ENCODE measurements at regions not wholly inside any gene's neighbourhood (a gene's known extent, or its start where the extent isn't known, plus 50 kb on each side); places are given as distances from the start of the nearest gene placed in this dataset.
"Not testable (repeated sequence)": the region's sequence is repeated elsewhere in the genome, so short reads cannot be mapped to it uniquely, and the experiment has no call there.

DNA sequence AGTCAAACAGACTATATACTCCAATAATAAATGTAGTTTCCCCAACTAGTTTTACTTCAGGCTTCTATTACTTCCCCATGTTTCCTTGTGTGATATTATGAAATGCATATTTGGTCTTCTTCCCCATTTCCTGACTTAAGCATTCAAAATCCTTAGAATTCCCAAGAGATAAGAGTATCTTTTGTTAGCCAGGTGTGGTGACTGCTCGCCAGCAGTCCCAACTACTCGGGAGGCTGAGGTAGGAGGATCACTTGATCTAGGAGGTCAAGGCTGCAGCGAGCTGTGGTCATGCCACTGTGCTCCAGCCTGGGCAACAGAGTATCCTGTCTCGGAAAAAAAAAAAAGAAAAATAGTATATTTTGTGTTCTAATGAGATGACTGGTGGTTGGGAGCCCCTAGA, 72.7 kb upstream of the UBE2E2 start:
- Mint-ChIP-seq H3K36me3 (ENCODE audit: insufficient read depth in 2 of 2) (no peaks in the 10 kb centered on the region), H3K9me3 (no peaks in the 10 kb centered on the region), H3K4me1 (ENCODE audit: low read depth) (no peaks in the 10 kb centered on the region), H3K27ac (no peak overlapping the region), H3K27me3 (ENCODE audit: low read depth) (no peaks in the 10 kb centered on the region), H3K4me3 (no peak overlapping the region)
- ATAC-seq (replicated peaks in 1 of 2) (no peak), DNase-seq (no peak)

DNA sequence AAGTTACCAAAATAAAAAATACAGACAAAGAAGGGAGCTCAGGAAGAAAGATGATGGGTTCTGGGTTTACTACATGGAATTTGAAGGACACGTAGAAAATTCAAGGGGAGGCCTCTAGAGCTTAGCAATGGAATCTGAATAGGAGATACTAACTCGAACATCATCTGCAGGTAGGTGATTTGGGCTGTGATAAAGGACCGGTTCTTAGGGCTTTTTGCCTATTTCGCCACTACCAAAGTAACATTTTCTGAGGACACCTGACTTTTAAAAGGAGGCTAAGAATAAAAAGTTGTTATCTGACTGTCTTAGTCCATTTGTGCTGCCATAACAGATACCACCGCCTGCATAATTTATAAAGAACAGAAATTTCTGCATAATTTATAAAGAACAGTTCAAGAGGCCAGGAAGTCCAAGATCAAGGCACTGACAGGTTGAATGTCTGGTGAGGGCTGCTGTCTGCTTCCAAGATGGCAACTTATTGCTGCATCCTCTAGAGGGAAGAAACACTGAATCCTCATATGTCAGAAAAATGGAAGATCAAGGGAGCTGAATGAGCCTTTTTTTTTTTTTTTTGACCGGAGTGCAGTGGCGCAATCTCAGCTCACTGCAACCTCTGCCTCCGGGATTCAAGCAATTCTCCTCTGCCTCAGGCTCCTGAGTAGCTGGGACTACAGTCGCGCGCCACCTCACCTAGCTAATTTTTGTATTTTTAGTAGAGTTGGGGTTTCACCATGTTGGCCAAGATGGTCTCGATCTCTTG, 67.9 kb upstream of the UBE2E2 start:
- Mint-ChIP-seq H3K27ac (no peak overlapping the region), H3K4me1 (ENCODE audit: low read depth) (no peaks in the 10 kb centered on the region), H3K27me3 (ENCODE audit: low read depth) (no peaks in the 10 kb centered on the region), H3K36me3 (ENCODE audit: insufficient read depth in 2 of 2) (no peaks in the 10 kb centered on the region), H3K4me3 (no peak overlapping the region), H3K9me3 (no peaks in the 10 kb centered on the region)
- DNase-seq (no peak), ATAC-seq (replicated peaks in 1 of 2) (no peak)

DNA sequence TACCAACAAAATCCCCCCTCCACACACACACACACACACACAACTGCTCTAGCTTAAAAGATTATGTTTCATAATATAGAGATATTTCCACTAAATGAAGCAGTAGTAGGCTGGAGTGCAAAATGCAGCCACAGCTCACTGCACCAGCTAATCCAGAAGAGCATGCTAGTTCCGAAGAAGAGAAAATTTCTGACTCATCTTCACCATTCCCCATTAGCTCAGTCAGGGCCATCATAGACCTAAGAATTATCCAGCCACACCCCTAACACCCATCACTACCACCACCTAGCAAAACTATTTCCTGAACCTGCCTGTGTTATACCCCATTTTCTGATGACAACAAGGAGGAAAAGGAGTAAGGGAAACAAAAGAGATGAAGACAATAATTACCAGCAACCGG, 67.1 kb upstream of the UBE2E2 start:
- no peaks in the 10 kb centered on the region for H3K27me3 Mint-ChIP-seq (ENCODE audit: low read depth)
- DNase-seq (no peak), ATAC-seq (replicated peaks in 1 of 2) (no peak)
- no peaks in the 10 kb centered on the region for H3K9me3 Mint-ChIP-seq
- no peaks in the 10 kb centered on the region for H3K4me1 Mint-ChIP-seq (ENCODE audit: low read depth)
- H3K27ac Mint-ChIP-seq: no peak overlapping the region
- no peaks in the 10 kb centered on the region for H3K36me3 Mint-ChIP-seq (ENCODE audit: insufficient read depth in 2 of 2)
- no peak overlapping the region for H3K4me3 Mint-ChIP-seq

DNA sequence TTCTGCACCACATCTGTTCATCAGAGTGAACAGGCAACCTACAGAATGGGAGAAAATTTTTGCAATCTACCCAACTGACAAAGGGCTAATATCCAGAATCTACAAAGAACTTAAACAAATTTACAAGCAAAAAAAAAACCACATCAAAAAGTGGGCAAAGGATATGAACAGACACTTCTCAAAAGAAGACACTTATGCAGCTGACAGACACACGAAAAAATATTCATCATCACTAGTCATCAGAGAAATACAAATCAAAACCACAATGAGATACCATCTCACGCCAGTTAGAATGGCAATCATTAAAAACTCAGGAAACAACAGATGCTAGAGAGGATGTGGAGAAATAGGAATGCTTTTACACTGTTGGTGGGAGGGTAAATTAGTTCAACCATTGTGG, 59.1 kb upstream of the UBE2E2 start:
- not testable (repeated sequence) for H3K9me3 Mint-ChIP-seq; H3K27ac Mint-ChIP-seq; ATAC-seq (replicated peaks in 1 of 2); H3K4me1 Mint-ChIP-seq (ENCODE audit: low read depth); H3K4me3 Mint-ChIP-seq; DNase-seq; H3K27me3 Mint-ChIP-seq (ENCODE audit: low read depth); H3K36me3 Mint-ChIP-seq (ENCODE audit: insufficient read depth in 2 of 2)

DNA sequence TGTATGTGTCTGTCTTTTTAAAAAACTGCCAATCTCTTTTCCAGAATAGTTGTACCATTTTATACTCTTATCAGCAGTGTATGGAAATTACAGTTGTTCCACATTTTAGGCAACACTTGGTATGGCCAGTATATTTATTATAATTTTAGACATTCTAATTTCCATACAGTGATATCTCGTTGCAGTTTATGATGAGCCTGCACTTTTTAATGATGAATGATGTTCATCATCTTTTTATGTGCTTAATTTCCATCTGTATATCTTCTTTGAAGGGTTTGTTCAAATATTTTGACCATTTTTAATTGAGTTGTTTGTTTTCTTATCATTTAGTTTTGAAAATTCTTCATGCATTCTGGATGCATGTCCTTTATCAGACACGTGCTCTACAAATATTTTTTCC, 57.0 kb upstream of the UBE2E2 start:
- peaks cover 6% of the 10 kb centered on the region for H3K27me3 Mint-ChIP-seq (ENCODE audit: low read depth)
- H3K4me1 Mint-ChIP-seq (ENCODE audit: low read depth): no peaks in the 10 kb centered on the region
- ATAC-seq (replicated peaks in 1 of 2) (no peak), DNase-seq (no peak)
- no peaks in the 10 kb centered on the region for H3K36me3 Mint-ChIP-seq (ENCODE audit: insufficient read depth in 2 of 2)
- H3K9me3 Mint-ChIP-seq: peaks cover 1 to 2% of the 10 kb centered on the region in 2 donors
- H3K4me3 Mint-ChIP-seq: no peak overlapping the region
- H3K27ac Mint-ChIP-seq: no peak overlapping the region

DNA sequence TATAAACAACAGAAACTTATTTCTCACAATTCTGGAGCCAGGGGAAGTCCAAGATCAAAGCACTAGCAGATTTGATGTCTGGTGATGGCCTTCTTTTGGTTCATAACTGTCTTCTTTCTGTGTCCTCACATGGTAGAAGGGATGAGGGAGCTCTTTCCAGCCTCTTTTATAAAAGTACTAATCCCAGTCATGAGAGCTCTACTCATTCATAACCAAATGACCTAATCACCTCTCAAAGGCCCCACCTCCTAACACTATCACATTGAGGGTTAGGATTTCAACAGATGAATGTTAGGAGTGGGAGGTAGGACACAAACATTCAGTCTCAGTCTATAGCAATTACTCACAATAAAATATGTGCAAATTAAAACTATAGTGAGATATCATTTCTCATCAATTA, 50.1 kb upstream of the UBE2E2 start:
- peaks cover 0 to 1% of the 10 kb centered on the region in 2 donors for H3K9me3 Mint-ChIP-seq
- no peaks in the 10 kb centered on the region for H3K4me1 Mint-ChIP-seq (ENCODE audit: low read depth)
- DNase-seq (no peak), ATAC-seq (replicated peaks in 1 of 2) (no peak)
- H3K27ac Mint-ChIP-seq: no peak overlapping the region
- no peaks in the 10 kb centered on the region for H3K36me3 Mint-ChIP-seq (ENCODE audit: insufficient read depth in 2 of 2)
- no peak overlapping the region for H3K4me3 Mint-ChIP-seq
- peaks cover 12% of the 10 kb centered on the region for H3K27me3 Mint-ChIP-seq (ENCODE audit: low read depth)
